A673 (cell line): ENCODE measurements at regions not wholly inside any gene's neighbourhood (a gene's known extent, or its start where the extent isn't known, plus 50 kb on each side); places are given as distances from the start of the nearest gene placed in this dataset.

Experiments used
- BruUV-seq: library from RNA; stranded (reverse); fragments of 400-500 nt; replicated peaks from 2 replicates; lab custom pipeline; 2021; lab: Mats Ljungman, UMichigan
- CTCF ChIA-PET: fragments of 300-600 bp; sonication (Branson Sonifier 250); formaldehyde crosslinking; loops from one replicate; lab custom pipeline; 2022; ENCODE audit warnings: antibody characterized with exemption; lab: Charles Lee
- POLR2A ChIA-PET: fragments of 300-600 bp; sonication (Branson Sonifier 250); formaldehyde crosslinking; loops from one replicate; lab custom pipeline; 2022; ENCODE audit warnings: antibody characterized with exemption; ENCODE audit not compliant: low non-redundant PET; lab: Charles Lee
- DNase-seq: peaks from one replicate; pipeline ENCODE4 v3.0.0-alpha.2; 2015; ENCODE audit warnings: low spot score
- H3K27ac ChIP-seq: fragments of 200-600 bp; sonication (generic); 2 replicates; pipeline ENCODE4 v1.5.1; 2016; ENCODE audit warnings: mixed run types, low read depth, mild to moderate bottlenecking, mixed read lengths, antibody characterized with exemption, low read length; ENCODE audit not compliant: poor library complexity, severe bottlenecking
- H3K27me3 ChIP-seq: fragments of 200-600 bp; sonication (generic); replicated peaks from 2 replicates; pipeline ENCODE4 v1.6.1; 2017; ENCODE audit warnings: mixed run types, low read depth, mild to moderate bottlenecking, mixed read lengths, antibody characterized with exemption, low read length; ENCODE audit not compliant: insufficient read depth, poor library complexity
- H3K36me3 ChIP-seq: fragments of 200-600 bp; sonication (generic); 2 replicates; pipeline ENCODE4 v1.6.1; 2016; ENCODE audit warnings: mixed run types, mild to moderate bottlenecking, mixed read lengths, antibody characterized with exemption, low read length; ENCODE audit not compliant: insufficient read depth, poor library complexity, severe bottlenecking
- H3K4me1 ChIP-seq: fragments of 200-600 bp; sonication (generic); 2 replicates; pipeline ENCODE4 v1.6.1; 2017; ENCODE audit warnings: mixed run types, mild to moderate bottlenecking, mixed read lengths, antibody characterized with exemption, low read length; ENCODE audit not compliant: insufficient read depth, poor library complexity, severe bottlenecking
- H3K4me3 ChIP-seq: fragments of 200-600 bp; sonication (generic); 2 replicates; pipeline ENCODE4 v1.5.1; 2016; ENCODE audit warnings: low read depth, mixed run types, mild to moderate bottlenecking, mixed read lengths, low read length; ENCODE audit not compliant: poor library complexity, severe bottlenecking
- H3K9me3 ChIP-seq: fragments of 200-600 bp; sonication (generic); 2 replicates; pipeline ENCODE4 v1.6.1; 2016; ENCODE audit warnings: mixed run types, low read depth, mild to moderate bottlenecking, mixed read lengths, antibody characterized with exemption, low read length; ENCODE audit not compliant: poor library complexity, severe bottlenecking
- EZH2 ChIP-seq: fragments of 200-600 bp; sonication (generic); IDR thresholded peaks from 2 replicates; pipeline ENCODE4 v1.6.1; 2017; ENCODE audit warnings: borderline replicate concordance, low read depth, mild to moderate bottlenecking, mixed read lengths, antibody characterized with exemption, low read length; ENCODE audit not compliant: poor library complexity, severe bottlenecking
- intact Hi-C: fragments of 100-400 bp; cut with micrococcal nuclease; formaldehyde crosslinking; loops from one replicate; pipeline ENCODE4 v1.10.0; 2022; ENCODE audit not compliant: unreplicated experiment
- TF ChIP-seq, protein P1 (sequence below): fragments of 300-800, 200-600 bp; sonication (generic); conservative IDR thresholded peaks from 2 replicates; pipeline ENCODE4 v1.5.1; 2017; ENCODE audit warnings: low read depth, mild to moderate bottlenecking, antibody characterized with exemption, low read length, moderate library complexity, mixed read lengths

- H3K27ac ChIP-seq = no peak overlapping the region
- CTCF ChIA-PET = no interaction called here
- intact Hi-C loops = no loop called here
- no peaks in the 10 kb centered on the region for H3K27me3 ChIP-seq
- POLR2A ChIA-PET = no interaction called here
- H3K4me1 ChIP-seq = no peaks in the 10 kb centered on the region
- BruUV-seq = no TSS peak
- H3K36me3 ChIP-seq = no peaks in the 10 kb centered on the region
- no peak overlapping the region for H3K4me3 ChIP-seq
- TF ChIP-seq, protein P1, sequence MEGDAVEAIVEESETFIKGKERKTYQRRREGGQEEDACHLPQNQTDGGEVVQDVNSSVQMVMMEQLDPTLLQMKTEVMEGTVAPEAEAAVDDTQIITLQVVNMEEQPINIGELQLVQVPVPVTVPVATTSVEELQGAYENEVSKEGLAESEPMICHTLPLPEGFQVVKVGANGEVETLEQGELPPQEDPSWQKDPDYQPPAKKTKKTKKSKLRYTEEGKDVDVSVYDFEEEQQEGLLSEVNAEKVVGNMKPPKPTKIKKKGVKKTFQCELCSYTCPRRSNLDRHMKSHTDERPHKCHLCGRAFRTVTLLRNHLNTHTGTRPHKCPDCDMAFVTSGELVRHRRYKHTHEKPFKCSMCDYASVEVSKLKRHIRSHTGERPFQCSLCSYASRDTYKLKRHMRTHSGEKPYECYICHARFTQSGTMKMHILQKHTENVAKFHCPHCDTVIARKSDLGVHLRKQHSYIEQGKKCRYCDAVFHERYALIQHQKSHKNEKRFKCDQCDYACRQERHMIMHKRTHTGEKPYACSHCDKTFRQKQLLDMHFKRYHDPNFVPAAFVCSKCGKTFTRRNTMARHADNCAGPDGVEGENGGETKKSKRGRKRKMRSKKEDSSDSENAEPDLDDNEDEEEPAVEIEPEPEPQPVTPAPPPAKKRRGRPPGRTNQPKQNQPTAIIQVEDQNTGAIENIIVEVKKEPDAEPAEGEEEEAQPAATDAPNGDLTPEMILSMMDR = no peak
- TF ChIP-seq EZH2 = no peak
- no peak for DNase-seq
- H3K9me3 ChIP-seq = no peaks in the 10 kb centered on the region
Measured at GRCh38 chr3:76644305-76644675, 395.6 kb upstream of the ROBO2 start.

GRCh38 chr3:76645724-76646123 is 394.2 kb upstream of the ROBO2 start:
- CTCF ChIA-PET = no interaction called here
- no peak overlapping the region for H3K27ac ChIP-seq
- intact Hi-C loops = no loop called here
- no TSS peak for BruUV-seq
- POLR2A ChIA-PET = no interaction called here
- no peaks in the 10 kb centered on the region for H3K36me3 ChIP-seq
- H3K4me3 ChIP-seq = no peak overlapping the region
- no peaks in the 10 kb centered on the region for H3K27me3 ChIP-seq
- no peaks in the 10 kb centered on the region for H3K9me3 ChIP-seq
- TF ChIP-seq, protein P1 = no peak
- TF ChIP-seq EZH2 = no peak
- no peak for DNase-seq
- no peaks in the 10 kb centered on the region for H3K4me1 ChIP-seq

- Histone ChIP-seq H3K27ac (no peak overlapping the region), H3K36me3 (no peaks in the 10 kb centered on the region), H3K27me3 (no peaks in the 10 kb centered on the region), H3K4me1 (peaks cover 12% of the 10 kb centered on the region), H3K9me3 (no peaks in the 10 kb centered on the region), H3K4me3 (no peak overlapping the region)
- no TSS peak for BruUV-seq
- ChIA-PET CTCF (no interaction called here), POLR2A (no interaction called here)
- TF ChIP-seq, protein P1 = peak; percentile 40; the same call in 1 of the 2 replicates
- no peak for TF ChIP-seq EZH2
- intact Hi-C loops = no loop called here
- DNase-seq = peak; percentile 4
Measured at GRCh38 chr3:76646921-76647562, 392.9 kb upstream of the ROBO2 start.
